Naive thymus-derived CD4-positive, alpha-beta T cell (primary cell): ENCODE measurements at regions not wholly inside any gene's neighbourhood (a gene's known extent, or its start where the extent isn't known, plus 50 kb on each side); places are given as distances from the start of the nearest gene placed in this dataset.

Source experiments
- ATAC-seq: fragments of 150-1000 bp; cut with Tn5 transposase; 2 replicates; pipeline ENCODE4 v1.10.0; 2021; ENCODE audit warnings: mild to moderate bottlenecking, moderate library complexity
- CTCF ChIA-PET: fragments of 350-600 bp; sonication (Branson Sonifier 250); formaldehyde crosslinking; loops from one replicate; lab custom pipeline; 2021; ENCODE audit warnings: antibody characterized with exemption; lab: Charles Lee
- POLR2A ChIA-PET: fragments of 350-600 bp; sonication (Branson Sonifier 250); formaldehyde crosslinking; loops from one replicate; lab custom pipeline; 2021; ENCODE audit warnings: antibody characterized with exemption, inconsistent platforms; lab: Charles Lee
- DNase-seq, 9 donors: peaks; one replicate each; pipeline versions ENCODE4 v3.0.0 to v3.0.0-alpha.2; 2020 to 2022; ENCODE audit warnings: mixed read lengths in 1 of 9
- H3K27ac ChIP-seq: one replicate; pipeline ENCODE4 v1.7.0; 2013; ENCODE audit warnings: mild to moderate bottlenecking, low read depth, low read length, moderate library complexity
- H3K27me3 ChIP-seq, 2 donors: one replicate each; pipeline ENCODE4 v1.7.0; 2013; ENCODE audit warnings: low read length in 2 of 2, mild to moderate bottlenecking in 2 of 2, moderate library complexity in 2 of 2; ENCODE audit not compliant: control insufficient read depth in 2 of 2, insufficient read depth in 2 of 2
- H3K36me3 ChIP-seq, 3 experiments: 1 replicate in 2 of 3; 2 replicates in 1 of 3; pipeline ENCODE4 v1.7.0; 2013; ENCODE audit warnings: low read length in 3 of 3, mild to moderate bottlenecking in 3 of 3, moderate library complexity in 1 of 3; ENCODE audit not compliant: insufficient read depth in 3 of 3, control insufficient read depth in 2 of 3
- H3K4me1 ChIP-seq, 2 donors: one replicate each; pipeline ENCODE4 v1.7.0; 2013; ENCODE audit warnings: low read length in 2 of 2, mild to moderate bottlenecking in 2 of 2, moderate library complexity in 1 of 2; ENCODE audit not compliant: control insufficient read depth in 2 of 2, insufficient read depth in 2 of 2
- H3K4me3 ChIP-seq: 2 replicates; pipeline ENCODE4 v1.7.0; 2013; ENCODE audit warnings: mild to moderate bottlenecking, low read length
- H3K9me3 ChIP-seq, 3 experiments: 1 replicate in 2 of 3; 2 replicates in 1 of 3; pipeline ENCODE4 v1.7.0; 2013; ENCODE audit warnings: low read length in 3 of 3; ENCODE audit not compliant: control insufficient read depth in 2 of 3
- H3K27ac Mint-ChIP-seq, 9 donors: one replicate each; pipeline ENCODE4 v1.8.0; 2020 to 2022; ENCODE audit warnings: mixed read lengths in 9 of 9, mild to moderate bottlenecking in 8 of 9, moderate library complexity in 5 of 9, inconsistent platforms in 2 of 9
- H3K27me3 Mint-ChIP-seq, 5 donors: one replicate each; pipeline ENCODE4 v1.8.0; 2021 to 2022; ENCODE audit warnings: mixed read lengths in 5 of 5, mild to moderate bottlenecking in 1 of 5
- H3K36me3 Mint-ChIP-seq, 5 donors: one replicate each; pipeline ENCODE4 v1.8.0; 2020 to 2022; ENCODE audit warnings: mixed read lengths in 5 of 5, mild to moderate bottlenecking in 3 of 5, inconsistent platforms in 1 of 5
- H3K4me1 Mint-ChIP-seq, 7 donors: one replicate each; pipeline ENCODE4 v1.8.0; 2020 to 2022; ENCODE audit warnings: mixed read lengths in 7 of 7, mild to moderate bottlenecking in 3 of 7, inconsistent platforms in 1 of 7
- H3K4me3 Mint-ChIP-seq, 10 donors: one replicate each; pipeline ENCODE4 v1.8.0; 2020 to 2022; ENCODE audit warnings: mild to moderate bottlenecking in 10 of 10, mixed read lengths in 10 of 10, moderate library complexity in 6 of 10, inconsistent platforms in 2 of 10
- H3K9me3 Mint-ChIP-seq, 11 donors: one replicate each; pipeline ENCODE4 v1.8.0; 2020 to 2022; ENCODE audit warnings: mixed read lengths in 11 of 11, mild to moderate bottlenecking in 4 of 11, inconsistent platforms in 1 of 11, moderate library complexity in 1 of 11
- intact Hi-C, 2 donors: fragments of 100-400 bp; cut with micrococcal nuclease; formaldehyde crosslinking; loops; one replicate each; pipeline ENCODE4 v1.15.1; 2023

GRCh38 chr19:30679153-30679702 is 307.0 kb downstream of the ZNF536 start:
- no peaks in the 10 kb centered on the region for H3K4me1 ChIP-seq
- H3K9me3 ChIP-seq: no peaks in the 10 kb centered on the region
- peaks cover 3 to 39% (median 17%) of the 10 kb centered on the region in 5 donors for H3K27me3 Mint-ChIP-seq
- no peak overlapping the region for H3K4me3 Mint-ChIP-seq
- intact Hi-C loops: no loop called here
- no peaks in the 10 kb centered on the region for H3K4me1 Mint-ChIP-seq
- no peak overlapping the region for H3K27ac Mint-ChIP-seq
- no peak overlapping the region for H3K4me3 ChIP-seq
- ATAC-seq: no peak
- H3K36me3 ChIP-seq: no peaks in the 10 kb centered on the region
- no peak for DNase-seq
- ChIA-PET CTCF (no interaction called here), POLR2A (no interaction called here)
- H3K27me3 ChIP-seq: no peaks in the 10 kb centered on the region
- H3K27ac ChIP-seq: no peak overlapping the region
- no peaks in the 10 kb centered on the region for H3K36me3 Mint-ChIP-seq
- H3K9me3 Mint-ChIP-seq: no peaks in the 10 kb centered on the region

- H3K4me3 Mint-ChIP-seq: no peak overlapping the region
- no peak for ATAC-seq
- Histone ChIP-seq H3K4me3 (no peak overlapping the region), H3K36me3 (no peaks in the 10 kb centered on the region), H3K9me3 (no peaks in the 10 kb centered on the region), H3K27ac (no peak overlapping the region), H3K27me3 (no peaks in the 10 kb centered on the region), H3K4me1 (no peaks in the 10 kb centered on the region)
- H3K27ac Mint-ChIP-seq: no peak overlapping the region
- H3K27me3 Mint-ChIP-seq: peaks cover 3 to 39% (median 18%) of the 10 kb centered on the region in 5 donors
- H3K9me3 Mint-ChIP-seq: no peaks in the 10 kb centered on the region
- ChIA-PET POLR2A (no interaction called here), CTCF (no interaction called here)
- no peaks in the 10 kb centered on the region for H3K36me3 Mint-ChIP-seq
- DNase-seq: no peak
- H3K4me1 Mint-ChIP-seq: no peaks in the 10 kb centered on the region
- intact Hi-C loops: no loop called here
Measured at GRCh38 chr19:30678168-30678567, 306.0 kb downstream of the ZNF536 start.

GRCh38 chr19:30677702-30678101 is 305.5 kb downstream of the ZNF536 start:
- Mint-ChIP-seq H3K36me3 (no peaks in the 10 kb centered on the region), H3K27ac (no peak overlapping the region), H3K9me3 (no peaks in the 10 kb centered on the region), H3K27me3 (peaks cover 0 to 36% (median 14%) of the 10 kb centered on the region in 5 donors), H3K4me3 (no peak overlapping the region), H3K4me1 (no peaks in the 10 kb centered on the region)
- POLR2A ChIA-PET: no interaction called here
- Histone ChIP-seq H3K27me3 (no peaks in the 10 kb centered on the region), H3K27ac (no peak overlapping the region), H3K9me3 (no peaks in the 10 kb centered on the region), H3K4me1 (no peaks in the 10 kb centered on the region), H3K4me3 (no peak overlapping the region), H3K36me3 (no peaks in the 10 kb centered on the region)
- CTCF ChIA-PET: interaction anchor here (1.2 kb wide), 1 partner anchor 11 kb away, joined by 3 read pairs; no protein-coding TSS in a partner anchor
- ATAC-seq (no peak), DNase-seq (no peak)
- intact Hi-C loops: no loop called here

- ChIA-PET CTCF (interaction anchor here (1.2 kb wide), 1 partner anchor 11 kb away, joined by 3 read pairs; no protein-coding TSS in a partner anchor), POLR2A (no interaction called here)
- no peak for DNase-seq
- Mint-ChIP-seq H3K27ac (no peak overlapping the region), H3K4me3 (no peak overlapping the region), H3K27me3 (peaks cover 0 to 35% (median 11%) of the 10 kb centered on the region in 5 donors), H3K4me1 (no peaks in the 10 kb centered on the region), H3K36me3 (no peaks in the 10 kb centered on the region), H3K9me3 (no peaks in the 10 kb centered on the region)
- intact Hi-C loops: no loop called here
- no peaks in the 10 kb centered on the region for H3K4me1 ChIP-seq
- H3K36me3 ChIP-seq: no peaks in the 10 kb centered on the region
- no peak overlapping the region for H3K27ac ChIP-seq
- no peak overlapping the region for H3K4me3 ChIP-seq
- ATAC-seq: no peak
- no peaks in the 10 kb centered on the region for H3K9me3 ChIP-seq
- H3K27me3 ChIP-seq: no peaks in the 10 kb centered on the region
Measured at GRCh38 chr19:30676990-30677679, 305.0 kb downstream of the ZNF536 start.

GRCh38 chr19:30675086-30675485 is 302.9 kb downstream of the ZNF536 start:
- CTCF ChIA-PET: no interaction called here
- Histone ChIP-seq H3K27ac (no peak overlapping the region), H3K9me3 (no peaks in the 10 kb centered on the region), H3K36me3 (no peaks in the 10 kb centered on the region), H3K4me3 (no peak overlapping the region), H3K4me1 (no peaks in the 10 kb centered on the region), H3K27me3 (no peaks in the 10 kb centered on the region)
- Mint-ChIP-seq H3K36me3 (no peaks in the 10 kb centered on the region), H3K9me3 (no peaks in the 10 kb centered on the region), H3K27ac (no peak overlapping the region), H3K4me3 (no peak overlapping the region), H3K27me3 (peaks cover 0 to 29% (median 13%) of the 10 kb centered on the region in 5 donors), H3K4me1 (no peaks in the 10 kb centered on the region)
- DNase-seq: no peak
- POLR2A ChIA-PET: no interaction called here
- no peak for ATAC-seq
- intact Hi-C loops: no loop called here

GRCh38 chr19:30674656-30675055 is 302.5 kb downstream of the ZNF536 start:
- DNase-seq (no peak), ATAC-seq (no peak)
- Mint-ChIP-seq H3K4me3 (no peak overlapping the region), H3K27me3 (peaks cover 0 to 31% (median 14%) of the 10 kb centered on the region in 5 donors), H3K27ac (no peak overlapping the region), H3K4me1 (no peaks in the 10 kb centered on the region), H3K36me3 (no peaks in the 10 kb centered on the region), H3K9me3 (no peaks in the 10 kb centered on the region)
- Histone ChIP-seq H3K4me1 (no peaks in the 10 kb centered on the region), H3K27ac (no peak overlapping the region), H3K36me3 (no peaks in the 10 kb centered on the region), H3K9me3 (no peaks in the 10 kb centered on the region), H3K4me3 (no peak overlapping the region), H3K27me3 (no peaks in the 10 kb centered on the region)
- intact Hi-C loops: no loop called here
- CTCF ChIA-PET: no interaction called here
- POLR2A ChIA-PET: no interaction called here

- no peak for ATAC-seq
- Histone ChIP-seq H3K36me3 (no peaks in the 10 kb centered on the region), H3K9me3 (no peaks in the 10 kb centered on the region), H3K4me3 (no peak overlapping the region), H3K27me3 (no peaks in the 10 kb centered on the region), H3K4me1 (no peaks in the 10 kb centered on the region), H3K27ac (no peak overlapping the region)
- H3K4me1 Mint-ChIP-seq: no peaks in the 10 kb centered on the region
- no peak overlapping the region for H3K4me3 Mint-ChIP-seq
- H3K36me3 Mint-ChIP-seq: no peaks in the 10 kb centered on the region
- H3K27ac Mint-ChIP-seq: no peak overlapping the region
- no peak for DNase-seq
- intact Hi-C loops: no loop called here
- ChIA-PET POLR2A (no interaction called here), CTCF (interaction anchor here (0.7 kb wide), 1 partner anchor 576 kb away, joined by 3 read pairs; no protein-coding TSS in a partner anchor)
- no peaks in the 10 kb centered on the region for H3K9me3 Mint-ChIP-seq
- H3K27me3 Mint-ChIP-seq: peaks cover 0 to 43% (median 24%) of the 10 kb centered on the region in 5 donors
Measured at GRCh38 chr19:30673336-30673735, 301.2 kb downstream of the ZNF536 start.
